CD8-positive, alpha-beta memory T cell (primary cell): ENCODE measurements at regions not wholly inside any gene's neighbourhood (a gene's known extent, or its start where the extent isn't known, plus 50 kb on each side); places are given as distances from the start of the nearest gene placed in this dataset.

ENCODE experiments used
- CTCF ChIA-PET: fragments of 350-600 bp; sonication (Branson Sonifier 250); formaldehyde crosslinking; loops from one replicate; lab custom pipeline; 2021; ENCODE audit warnings: antibody characterized with exemption; lab: Charles Lee
- POLR2A ChIA-PET: fragments of 350-600 bp; sonication (Branson Sonifier 250); formaldehyde crosslinking; loops from one replicate; lab custom pipeline; 2021; ENCODE audit warnings: antibody characterized with exemption; lab: Charles Lee
- DNase-seq, 5 donors: peaks; one replicate each; pipeline versions ENCODE4 v3.0.0 to v3.0.0-alpha.2; 2020 to 2022; ENCODE audit warnings: mixed read lengths in 1 of 5
- H3K27ac ChIP-seq: one replicate; pipeline ENCODE4 v1.7.0; 2013; ENCODE audit warnings: low read depth, mild to moderate bottlenecking, low read length, moderate library complexity
- H3K27me3 ChIP-seq: 2 replicates; pipeline ENCODE4 v1.7.0; 2013; ENCODE audit warnings: low read length, mild to moderate bottlenecking; ENCODE audit not compliant: insufficient read depth, poor library complexity, severe bottlenecking
- H3K36me3 ChIP-seq: 2 replicates; pipeline ENCODE4 v1.7.0; 2013; ENCODE audit warnings: mild to moderate bottlenecking, low read length, moderate library complexity; ENCODE audit not compliant: insufficient read depth
- H3K4me1 ChIP-seq: 2 replicates; pipeline ENCODE4 v1.7.0; 2013; ENCODE audit warnings: mild to moderate bottlenecking, low read length, moderate library complexity; ENCODE audit not compliant: insufficient read depth
- H3K4me3 ChIP-seq: 2 replicates; pipeline ENCODE4 v1.7.0; 2013; ENCODE audit warnings: mild to moderate bottlenecking, low read length
- H3K9me3 ChIP-seq: 2 replicates; pipeline ENCODE4 v1.7.0; 2013; ENCODE audit warnings: mild to moderate bottlenecking, low read length
- H3K27ac Mint-ChIP-seq, 8 donors: one replicate each; pipeline ENCODE4 v1.8.0; 2020 to 2021; ENCODE audit warnings: mixed read lengths in 8 of 8, mild to moderate bottlenecking in 6 of 8, inconsistent platforms in 3 of 8, moderate library complexity in 3 of 8
- H3K27me3 Mint-ChIP-seq, 2 donors: one replicate each; pipeline ENCODE4 v1.8.0; 2020 to 2021; ENCODE audit warnings: mixed read lengths in 2 of 2, mild to moderate bottlenecking in 1 of 2, moderate library complexity in 1 of 2
- H3K36me3 Mint-ChIP-seq, 3 donors: one replicate each; pipeline ENCODE4 v1.8.0; 2020 to 2021; ENCODE audit warnings: mixed read lengths in 3 of 3, inconsistent platforms in 1 of 3, mild to moderate bottlenecking in 1 of 3
- H3K4me1 Mint-ChIP-seq, 3 donors: one replicate each; pipeline ENCODE4 v1.8.0; 2020 to 2021; ENCODE audit warnings: mixed read lengths in 3 of 3, inconsistent platforms in 1 of 3, mild to moderate bottlenecking in 1 of 3
- H3K4me3 Mint-ChIP-seq, 7 donors: one replicate each; pipeline ENCODE4 v1.8.0; 2020 to 2021; ENCODE audit warnings: mixed read lengths in 7 of 7, mild to moderate bottlenecking in 6 of 7, moderate library complexity in 4 of 7, inconsistent platforms in 2 of 7
- H3K9me3 Mint-ChIP-seq, 5 donors: one replicate each; pipeline ENCODE4 v1.8.0; 2020 to 2022; ENCODE audit warnings: mixed read lengths in 5 of 5, mild to moderate bottlenecking in 3 of 5, moderate library complexity in 2 of 5, inconsistent platforms in 1 of 5

DNA sequence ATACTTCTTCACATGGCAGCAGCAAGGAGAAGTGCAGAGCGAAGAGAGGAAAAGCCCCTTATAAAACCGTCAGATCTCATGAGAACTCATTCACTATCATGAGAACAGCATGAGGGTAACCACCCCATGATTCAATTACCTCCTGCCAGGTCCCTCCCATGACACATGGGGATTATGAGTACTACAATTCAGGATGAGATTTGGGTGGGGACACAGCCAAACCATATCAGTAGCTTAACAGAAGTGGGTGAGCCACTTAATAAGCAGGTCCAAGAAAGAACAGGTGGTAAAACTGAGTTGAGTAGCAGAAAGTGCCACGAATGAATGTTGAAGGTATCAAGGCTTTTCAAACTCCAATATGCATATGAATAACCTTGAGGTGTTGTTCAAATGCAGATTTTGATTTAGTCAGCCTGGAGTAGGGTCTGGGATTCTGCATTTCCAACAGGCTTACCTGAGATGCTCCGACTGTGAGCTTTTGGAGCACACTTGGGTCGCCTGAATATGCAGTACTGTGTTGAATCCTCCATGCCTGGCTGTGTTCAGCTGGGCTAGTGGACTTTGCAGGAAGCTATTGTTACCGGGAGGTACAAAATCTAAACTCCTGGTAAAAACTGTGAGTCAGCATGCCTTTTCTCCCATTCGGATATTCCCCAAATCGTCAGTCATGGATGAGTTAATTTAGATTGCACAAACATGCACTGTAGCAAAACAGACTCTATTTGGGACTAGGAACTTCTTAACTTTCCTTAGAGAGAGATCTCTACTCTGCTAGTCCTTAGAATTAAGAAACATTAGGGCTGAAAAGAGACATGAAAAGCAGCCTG, 69.0 kb upstream of the PRKCQ start:
- Histone ChIP-seq H3K4me3 (no peak overlapping the region), H3K27ac (no peak overlapping the region), H3K9me3 (no peaks in the 10 kb centered on the region), H3K36me3 (no peaks in the 10 kb centered on the region), H3K27me3 (no peaks in the 10 kb centered on the region), H3K4me1 (peaks cover 7% of the 10 kb centered on the region)
- H3K9me3 Mint-ChIP-seq, result no peaks in the 10 kb centered on the region
- CTCF ChIA-PET, result interaction anchor here (1.3 to 2.3 kb wide), 8 partner anchors 11 to 562 kb away, joined by 3 to 14 read pairs (median 4); partner anchors contain the start of gene PRKCQ
- DNase-seq, result no peak
- no peak overlapping the region for H3K4me3 Mint-ChIP-seq
- POLR2A ChIA-PET, result no interaction called here
- peaks cover 0 to 12% of the 10 kb centered on the region in 2 donors for H3K27me3 Mint-ChIP-seq
- H3K36me3 Mint-ChIP-seq, result no peaks in the 10 kb centered on the region
- peak overlapping the region in 1 of 8 donors; percentile 9 for H3K27ac Mint-ChIP-seq
- peaks cover 11 to 22% (median 20%) of the 10 kb centered on the region in 3 donors for H3K4me1 Mint-ChIP-seq

DNA sequence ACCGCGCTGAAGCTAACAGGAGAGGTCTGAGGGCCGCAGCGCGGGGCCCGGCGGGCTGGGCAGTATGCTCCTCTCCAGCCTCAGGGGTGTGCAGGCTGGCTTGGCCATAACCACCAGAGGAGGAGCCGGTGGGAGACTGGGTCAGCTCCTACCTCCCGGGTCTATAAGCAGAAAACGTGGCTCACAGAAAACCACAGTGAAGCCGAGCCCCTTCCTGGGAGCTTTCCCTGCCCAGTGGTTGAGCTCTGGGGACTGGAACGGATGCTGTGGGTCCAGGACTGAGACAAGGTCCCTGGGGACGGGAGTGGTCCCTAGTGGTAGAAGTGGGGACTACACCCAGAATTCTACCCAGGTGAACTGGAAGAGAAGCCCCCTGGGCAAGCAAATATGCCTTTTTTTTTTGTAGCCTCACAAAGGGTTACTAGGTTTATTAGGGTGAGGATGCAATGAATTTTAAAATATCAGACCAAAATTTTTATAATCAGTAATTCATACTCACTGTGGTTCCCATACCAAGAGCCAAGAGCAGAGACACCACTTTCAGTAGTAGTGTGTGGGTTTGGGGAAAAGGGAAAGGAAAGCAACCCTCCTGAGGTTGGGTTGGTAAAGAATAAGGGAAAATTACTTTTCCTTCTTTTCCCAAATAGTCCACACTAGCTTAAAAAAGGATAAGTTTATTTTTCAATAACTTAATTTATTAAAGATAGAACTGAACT, 67.9 kb upstream of the PRKCQ start:
- Histone ChIP-seq H3K27ac (no peak overlapping the region), H3K4me3 (no peak overlapping the region), H3K9me3 (no peaks in the 10 kb centered on the region), H3K36me3 (no peaks in the 10 kb centered on the region), H3K27me3 (no peaks in the 10 kb centered on the region), H3K4me1 (peaks cover 15% of the 10 kb centered on the region)
- ChIA-PET POLR2A (interaction anchor here (0.5 to 0.7 kb wide), 2 partner anchors 57 to 203 kb away, joined by 3 to 6 read pairs; no protein-coding TSS in a partner anchor), CTCF (interaction anchor here (0.6 to 2.3 kb wide), 27 partner anchors 10 to 561 kb away, joined by 3 to 14 read pairs (median 3); partner anchors contain the start of genes PFKFB3 and PRKCQ)
- peaks cover 21 to 32% (median 29%) of the 10 kb centered on the region in 3 donors for H3K4me1 Mint-ChIP-seq
- peak; percentile 50 to 76 (median 65) for DNase-seq
- no peaks in the 10 kb centered on the region for H3K36me3 Mint-ChIP-seq
- peak overlapping the region in 1 of 8 donors; percentile 19 for H3K27ac Mint-ChIP-seq
- no peak overlapping the region for H3K4me3 Mint-ChIP-seq
- H3K9me3 Mint-ChIP-seq, result no peaks in the 10 kb centered on the region
- peaks cover 0 to under 1% of the 10 kb centered on the region in 2 donors for H3K27me3 Mint-ChIP-seq

DNA sequence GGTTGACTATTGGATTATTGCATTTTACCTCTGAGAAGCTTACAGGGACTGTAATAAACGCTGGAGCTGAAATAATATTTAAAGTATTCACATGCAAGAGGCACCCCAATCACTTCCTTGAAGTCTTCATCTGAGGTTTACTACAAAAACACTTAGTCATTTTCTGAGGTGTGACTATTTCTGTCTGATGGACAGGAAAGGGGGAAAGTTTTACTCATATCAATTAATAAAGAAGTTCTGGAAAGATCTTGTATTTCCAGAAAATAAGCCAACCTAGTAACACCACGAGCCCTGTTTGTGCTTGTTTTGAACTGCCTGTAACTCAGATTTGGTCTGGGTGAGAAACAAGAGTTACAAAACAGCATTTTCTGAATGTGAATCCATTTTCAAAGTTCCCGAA, 63.9 kb upstream of the PRKCQ start:
- no peak overlapping the region for H3K4me3 ChIP-seq
- no peaks in the 10 kb centered on the region for H3K27me3 ChIP-seq
- Mint-ChIP-seq H3K4me1 (peaks cover 27 to 40% (median 37%) of the 10 kb centered on the region in 3 donors), H3K4me3 (no peak overlapping the region), H3K9me3 (no peaks in the 10 kb centered on the region), H3K27ac (peak overlapping the region in 2 of 8 donors; percentile 5 to 35), H3K36me3 (no peaks in the 10 kb centered on the region), H3K27me3 (no peaks in the 10 kb centered on the region)
- no peaks in the 10 kb centered on the region for H3K36me3 ChIP-seq
- H3K27ac ChIP-seq, result no peak overlapping the region
- POLR2A ChIA-PET, result no interaction called here
- CTCF ChIA-PET, result interaction anchor here (1.1 to 2.2 kb wide), 4 partner anchors 25 to 197 kb away, joined by 3 to 8 read pairs (median 4); partner anchors contain the start of gene PRKCQ
- peaks cover 22% of the 10 kb centered on the region for H3K4me1 ChIP-seq
- no peaks in the 10 kb centered on the region for H3K9me3 ChIP-seq
- no peak for DNase-seq

DNA sequence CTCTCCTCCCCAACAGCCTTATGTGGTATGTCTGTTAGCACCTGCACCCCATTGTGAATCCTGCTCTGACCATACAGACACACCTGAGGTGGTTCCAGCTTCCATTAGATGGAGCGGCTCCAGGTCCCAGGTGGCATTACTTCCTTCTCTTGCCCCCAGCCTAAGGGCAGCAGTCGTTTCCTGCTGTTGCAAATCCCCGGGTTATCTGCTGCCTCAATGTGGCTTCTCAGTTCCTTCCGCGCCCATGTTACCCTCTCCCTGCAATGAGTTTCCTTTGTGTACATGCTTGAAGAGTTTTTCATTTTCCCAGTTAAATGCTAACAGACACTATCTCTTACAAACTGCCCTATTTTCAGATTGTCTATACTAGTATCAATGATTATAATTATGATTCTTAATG, 62.8 kb upstream of the PRKCQ start:
- Mint-ChIP-seq H3K4me3 (peak overlapping the region in 1 of 7 donors; percentile 39), H3K4me1 (peaks cover 25 to 37% (median 33%) of the 10 kb centered on the region in 3 donors), H3K9me3 (no peaks in the 10 kb centered on the region), H3K27ac (peak overlapping the region in 5 of 8 donors; percentile 14 to 61 (median 53)), H3K36me3 (no peaks in the 10 kb centered on the region), H3K27me3 (no peaks in the 10 kb centered on the region)
- Histone ChIP-seq H3K27me3 (no peaks in the 10 kb centered on the region), H3K27ac (no peak overlapping the region), H3K4me1 (peaks cover 18% of the 10 kb centered on the region), H3K36me3 (no peaks in the 10 kb centered on the region), H3K4me3 (no peak overlapping the region), H3K9me3 (no peaks in the 10 kb centered on the region)
- ChIA-PET POLR2A (no interaction called here), CTCF (interaction anchor here (1.1 to 2.2 kb wide), 3 partner anchors 25 to 196 kb away, joined by 3 to 6 read pairs (median 4); no protein-coding TSS in a partner anchor)
- no peak for DNase-seq

DNA sequence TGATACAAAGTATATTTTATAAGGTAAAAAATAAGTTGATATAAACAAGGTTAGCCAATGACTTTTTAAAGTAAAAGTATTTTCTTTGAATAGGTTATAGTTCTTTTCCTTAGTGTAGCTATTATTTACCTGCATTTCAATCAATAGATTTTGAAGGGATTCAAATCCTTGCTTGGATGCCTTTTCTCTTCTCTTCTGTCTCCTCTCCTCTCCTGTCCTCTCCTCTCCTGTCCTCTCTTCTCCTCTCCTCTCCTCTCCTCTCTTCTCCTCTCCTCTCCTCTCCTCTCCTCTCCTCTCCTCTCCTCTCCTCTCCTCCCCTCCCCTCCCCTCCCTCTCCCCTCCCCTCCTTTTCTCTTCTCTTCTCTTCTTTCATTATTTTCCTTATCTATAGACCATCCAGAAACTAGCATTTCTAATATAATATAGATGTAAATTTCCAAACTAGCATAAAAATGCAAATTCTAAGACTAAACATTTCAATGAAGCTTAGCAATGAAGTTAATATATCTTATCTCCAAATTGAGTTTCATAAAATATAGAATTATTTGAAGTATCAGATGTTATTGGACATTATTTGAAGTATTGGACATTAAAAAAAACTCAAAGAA, 60.5 kb upstream of the PRKCQ start:
- POLR2A ChIA-PET, result no interaction called here
- Histone ChIP-seq H3K9me3 (no peaks in the 10 kb centered on the region), H3K27ac (no peak overlapping the region), H3K4me3 (no peak overlapping the region), H3K27me3 (no peaks in the 10 kb centered on the region), H3K36me3 (no peaks in the 10 kb centered on the region), H3K4me1 (peaks cover 24% of the 10 kb centered on the region)
- Mint-ChIP-seq H3K27me3 (no peaks in the 10 kb centered on the region), H3K4me1 (peaks cover 23 to 40% (median 29%) of the 10 kb centered on the region in 3 donors), H3K4me3 (no peak overlapping the region), H3K27ac (peak overlapping the region in 1 of 8 donors; percentile 52), H3K36me3 (no peaks in the 10 kb centered on the region), H3K9me3 (no peaks in the 10 kb centered on the region)
- no peak for DNase-seq
- CTCF ChIA-PET, result no interaction called here

DNA sequence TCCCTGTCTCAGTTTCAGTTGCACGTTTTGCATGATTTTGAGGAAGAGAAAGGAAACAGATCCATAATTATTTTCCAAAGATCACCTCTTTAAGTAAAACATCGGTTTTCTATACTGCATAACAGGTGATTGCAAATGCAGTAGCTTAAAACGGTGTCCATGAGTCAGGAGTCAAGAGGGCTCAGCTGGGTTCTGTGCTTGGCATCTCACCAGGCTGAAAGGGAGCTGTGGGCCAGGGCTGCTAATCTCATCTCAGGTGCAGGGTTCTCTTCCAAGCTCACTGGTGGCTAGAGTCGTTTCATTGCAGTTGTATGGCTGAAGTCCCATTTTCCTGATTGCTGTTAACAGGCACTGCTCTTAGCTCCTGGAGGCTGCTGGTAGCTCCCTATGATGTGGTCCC, 57.0 kb upstream of the PRKCQ start:
- H3K36me3 Mint-ChIP-seq, result no peaks in the 10 kb centered on the region
- H3K27me3 Mint-ChIP-seq, result peaks cover 0 to 3% of the 10 kb centered on the region in 2 donors
- H3K27ac Mint-ChIP-seq, result peak overlapping the region in 1 of 8 donors; percentile 74
- peaks cover 2 to 13% (median 3%) of the 10 kb centered on the region in 3 donors for H3K4me1 Mint-ChIP-seq
- H3K36me3 ChIP-seq, result no peaks in the 10 kb centered on the region
- H3K4me3 Mint-ChIP-seq, result peak overlapping the region in 1 of 7 donors; percentile 32
- no peaks in the 10 kb centered on the region for H3K27me3 ChIP-seq
- no peak for DNase-seq
- CTCF ChIA-PET, result interaction anchor here (1.9 kb wide), 1 partner anchor 11 kb away, joined by 5 read pairs; no protein-coding TSS in a partner anchor
- H3K9me3 ChIP-seq, result no peaks in the 10 kb centered on the region
- no peak overlapping the region for H3K4me3 ChIP-seq
- no peaks in the 10 kb centered on the region for H3K9me3 Mint-ChIP-seq
- peaks cover 11% of the 10 kb centered on the region for H3K4me1 ChIP-seq
- no peak overlapping the region for H3K27ac ChIP-seq
- POLR2A ChIA-PET, result no interaction called here

DNA sequence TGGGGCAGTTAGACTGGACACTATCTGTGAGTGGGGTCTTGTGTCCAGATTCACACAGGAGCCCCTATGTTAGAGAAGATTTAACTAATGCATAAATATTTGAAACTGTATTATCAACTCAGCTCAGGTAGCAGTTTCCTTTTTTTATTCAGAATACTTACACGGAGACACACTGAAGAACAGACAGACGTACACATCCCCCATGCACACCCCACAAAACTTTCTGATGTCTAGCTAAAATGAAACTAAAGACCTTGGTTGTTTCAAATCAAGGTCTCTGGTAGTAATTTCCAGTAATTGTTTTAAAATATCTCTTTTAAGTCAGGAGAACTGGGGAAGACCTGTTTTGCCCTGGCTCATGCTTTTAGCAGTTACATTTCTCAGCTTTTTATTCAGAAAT, 55.7 kb upstream of the PRKCQ start:
- H3K4me1 ChIP-seq, result peaks cover 11% of the 10 kb centered on the region
- H3K4me3 ChIP-seq, result no peak overlapping the region
- Mint-ChIP-seq H3K27ac (peak overlapping the region in 1 of 8 donors; percentile 38), H3K27me3 (peaks cover 0 to 3% of the 10 kb centered on the region in 2 donors), H3K36me3 (no peaks in the 10 kb centered on the region), H3K4me1 (peaks cover 2 to 13% (median 3%) of the 10 kb centered on the region in 3 donors), H3K4me3 (no peak overlapping the region), H3K9me3 (no peaks in the 10 kb centered on the region)
- ChIA-PET CTCF (no interaction called here), POLR2A (no interaction called here)
- no peaks in the 10 kb centered on the region for H3K36me3 ChIP-seq
- H3K9me3 ChIP-seq, result no peaks in the 10 kb centered on the region
- H3K27ac ChIP-seq, result no peak overlapping the region
- peak in 1 of 5 donors; percentile 12 for DNase-seq
- H3K27me3 ChIP-seq, result no peaks in the 10 kb centered on the region
